Activated CD8-positive, alpha-beta memory T cell treated with anti-CD3 and anti-CD28 coated beads, Interleukin-2, amount 50 U/mL, for 24 hours (primary cell): ENCODE measurements at regions not wholly inside any gene's neighbourhood (a gene's known extent, or its start where the extent isn't known, plus 50 kb on each side); places are given as distances from the start of the nearest gene placed in this dataset.

ENCODE experiments used
- DNase-seq: peaks from one replicate; pipeline ENCODE4 v3.0.0-alpha.2; 2020; ENCODE audit errors: extremely low read depth

GRCh38 chr1:55987491-55988249, 591.7 kb downstream of the PLPP3 start:
- DNase-seq, result no peak

GRCh38 chr1:55986003-55986402, 593.4 kb downstream of the PLPP3 start:
- DNase-seq, result no peak

GRCh38 chr1:55981010-55981650, 598.2 kb downstream of the PLPP3 start:
- no peak for DNase-seq

GRCh38 chr1:55980582-55980981, 598.8 kb downstream of the PLPP3 start:
- DNase-seq, result no peak

GRCh38 chr1:55974714-55975441, 604.5 kb downstream of the PLPP3 start:
- no peak for DNase-seq

GRCh38 chr1:55970526-55971110, 608.7 kb downstream of the PLPP3 start:
- DNase-seq, result no peak

GRCh38 chr1:55969322-55969721, 610.0 kb downstream of the PLPP3 start:
- no peak for DNase-seq

- no peak for DNase-seq
Observed at GRCh38 chr1:55968661-55969060, 610.7 kb downstream of the PLPP3 start.

GRCh38 chr1:55965981-55966461, 613.3 kb downstream of the PLPP3 start:
- DNase-seq, result no peak

- DNase-seq, result no peak
Observed at GRCh38 chr1:55962472-55962871, 616.9 kb downstream of the PLPP3 start.

GRCh38 chr1:55959136-55959548, 620.2 kb downstream of the PLPP3 start:
- DNase-seq, result no peak

GRCh38 chr1:55958498-55958897, 620.9 kb downstream of the PLPP3 start:
- DNase-seq, result no peak

GRCh38 chr1:55957276-55957675, 622.1 kb downstream of the PLPP3 start:
- DNase-seq, result no peak

GRCh38 chr1:55955016-55955621, 624.2 kb downstream of the PLPP3 start:
- no peak for DNase-seq

- no peak for DNase-seq
Observed at GRCh38 chr1:55951291-55951690, 628.1 kb downstream of the PLPP3 start.

GRCh38 chr1:55947446-55947845, 631.9 kb downstream of the PLPP3 start:
- no peak for DNase-seq

- DNase-seq, result no peak
Observed at GRCh38 chr1:55943721-55944435, 635.5 kb downstream of the PLPP3 start.

GRCh38 chr1:55943012-55943411, 636.4 kb downstream of the PLPP3 start:
- DNase-seq, result no peak

GRCh38 chr1:55939866-55940265, 639.5 kb downstream of the PLPP3 start:
- no peak for DNase-seq

GRCh38 chr1:55938861-55939260, 640.5 kb downstream of the PLPP3 start:
- DNase-seq, result no peak

- no peak for DNase-seq
Observed at GRCh38 chr1:55938376-55938850, 641.0 kb downstream of the PLPP3 start.
